Right ventricle myocardium inferior (tissue), 1 donor: ENCODE measurements at regions not wholly inside any gene's neighbourhood (a gene's known extent, or its start where the extent isn't known, plus 50 kb on each side); places are given as distances from the start of the nearest gene placed in this dataset.
A peak's percentile ranks its signal among the peaks of the same experiment; 100 is the strongest.

ENCODE experiments used
- ATAC-seq: fragments of 200-7000 bp; cut with Tn5 transposase; one replicate; pipeline ENCODE4 v1.9.1; 2020; ENCODE audit warnings: mild to moderate bottlenecking, moderate library complexity
- DNase-seq: peaks from one replicate; pipeline ENCODE4 v3.0.0; 2021; ENCODE audit errors: missing footprints
- intact Hi-C: fragments of 100-400 bp; cut with DNase I; formaldehyde crosslinking; loops from one replicate; pipeline ENCODE4 v1.11.0; 2022
- donor health status: DM: no; HTN: yes; CAD: no; lungs with severe emphysema.

- ATAC-seq (no peak), DNase-seq (no peak)
- intact Hi-C loops, result no loop called here
Measured at GRCh38 chr22:42330170-42330569, 59.7 kb upstream of the TCF20 start.

GRCh38 chr22:42329504-42329903 is 59.1 kb upstream of the TCF20 start:
- intact Hi-C loops, result no loop called here
- ATAC-seq (no peak), DNase-seq (no peak)

GRCh38 chr22:42328784-42329145 is 58.3 kb upstream of the TCF20 start:
- DNase-seq (no peak), ATAC-seq (no peak)
- intact Hi-C loops, result no loop called here

- ATAC-seq (no peak), DNase-seq (no peak)
- intact Hi-C loops, result no loop called here
Measured at GRCh38 chr22:42328130-42328783, 57.8 kb upstream of the TCF20 start.

- no peak for DNase-seq
- intact Hi-C loops, result no loop called here
- no peak for ATAC-seq
Measured at GRCh38 chr22:42327462-42328129, 57.1 kb upstream of the TCF20 start.

GRCh38 chr22:42326801-42327200 is 56.3 kb upstream of the TCF20 start:
- intact Hi-C loops, result no loop called here
- peak; percentile 1 for DNase-seq
- no peak for ATAC-seq

- DNase-seq (peak; percentile 15), ATAC-seq (no peak)
- intact Hi-C loops, result no loop called here
Measured at GRCh38 chr22:42326301-42326700, 55.8 kb upstream of the TCF20 start.

GRCh38 chr22:42324990-42325710 is 54.7 kb upstream of the TCF20 start:
- DNase-seq (no peak), ATAC-seq (no peak)
- intact Hi-C loops, result no loop called here

GRCh38 chr22:42324566-42324965 is 54.1 kb upstream of the TCF20 start:
- ATAC-seq (no peak), DNase-seq (no peak)
- intact Hi-C loops, result no loop called here

GRCh38 chr22:42323971-42324370 is 53.5 kb upstream of the TCF20 start:
- intact Hi-C loops, result no loop called here
- no peak for ATAC-seq
- no peak for DNase-seq

- ATAC-seq (no peak), DNase-seq (no peak)
- intact Hi-C loops, result no loop called here
Measured at GRCh38 chr22:42322562-42322926, 52.1 kb upstream of the TCF20 start.

GRCh38 chr22:42321908-42322561 is 51.6 kb upstream of the TCF20 start:
- intact Hi-C loops, result no loop called here
- ATAC-seq (no peak), DNase-seq (no peak)

- intact Hi-C loops, result no loop called here
Measured at GRCh38 chr22:42320443-42321416, 50.3 kb upstream of the TCF20 start.

More at GRCh38 chr22:42320443-42321416, 50.3 kb upstream of the TCF20 start:
- ATAC-seq, result no peak
- DNase-seq, result no peak
